HEK293T (cell line): ENCODE measurements at regions not wholly inside any gene's neighbourhood (a gene's known extent, or its start where the extent isn't known, plus 50 kb on each side); places are given as distances from the start of the nearest gene placed in this dataset.

ENCODE experiments used
- CTCF ChIA-PET: fragments of 350-600 bp; formaldehyde crosslinking; extraction: SDS; loops from one replicate; lab custom pipeline; 2021; ENCODE audit warnings: antibody characterized with exemption, inconsistent platforms; lab: Yijun Ruan, JAX
- POLR2A ChIA-PET: fragments of 350-600 bp; formaldehyde crosslinking; extraction: SDS; loops from one replicate; lab custom pipeline; 2020; ENCODE audit warnings: antibody characterized with exemption, inconsistent platforms; lab: Yijun Ruan, JAX
- DNase-seq: peaks from one replicate; pipeline ENCODE4 v3.0.0; 2012; ENCODE audit warnings: mixed read lengths; ENCODE audit errors: extremely low spot score
- ARNT ChIP-seq: fragments of 450-650 bp; IDR thresholded peaks from 2 replicates; pipeline ENCODE4 v1.6.1; 2017; ENCODE audit warnings: mild to moderate bottlenecking
- BHLHE40 ChIP-seq: fragments of 450-650 bp; IDR thresholded peaks from 2 replicates; pipeline ENCODE4 v1.6.1; 2016; ENCODE audit warnings: mild to moderate bottlenecking, moderate library complexity, borderline replicate concordance
- CTBP1 ChIP-seq: fragments of 450-650 bp; IDR thresholded peaks from 2 replicates; pipeline ENCODE4 v1.6.1; 2016; ENCODE audit warnings: borderline replicate concordance
- ELF4 ChIP-seq: fragments of 450-650 bp; IDR thresholded peaks from 2 replicates; pipeline ENCODE4 v1.6.1; 2017; ENCODE audit warnings: antibody characterized with exemption
- FOXA1 ChIP-seq: fragments of 450-650 bp; IDR thresholded peaks from 2 replicates; pipeline ENCODE4 v1.6.1; 2016; ENCODE audit warnings: mild to moderate bottlenecking
- FOXK2 ChIP-seq: fragments of 450-650 bp; IDR thresholded peaks from 2 replicates; pipeline ENCODE4 v1.6.1; 2016; ENCODE audit warnings: mild to moderate bottlenecking
- FOXM1 ChIP-seq: fragments of 450-650 bp; IDR thresholded peaks from 2 replicates; pipeline ENCODE4 v1.6.1; 2017; ENCODE audit warnings: mild to moderate bottlenecking, borderline replicate concordance
- HDGF ChIP-seq: fragments of 450-650 bp; IDR thresholded peaks from 2 replicates; pipeline ENCODE4 v1.6.1; 2017; ENCODE audit warnings: antibody characterized with exemption, borderline replicate concordance
- L3MBTL2 ChIP-seq: fragments of 450-650 bp; conservative IDR thresholded peaks from 2 replicates; pipeline ENCODE4 v1.6.1; 2016; ENCODE audit warnings: mild to moderate bottlenecking
- LEF1 ChIP-seq: fragments of 450-650 bp; IDR thresholded peaks from 2 replicates; pipeline ENCODE4 v1.6.1; 2017; ENCODE audit warnings: mild to moderate bottlenecking, borderline replicate concordance
- NFRKB ChIP-seq: fragments of 450-650 bp; IDR thresholded peaks from 2 replicates; pipeline ENCODE4 v1.6.1; 2016; ENCODE audit warnings: mild to moderate bottlenecking, moderate library complexity
- PKNOX1 ChIP-seq: fragments of 450-650 bp; IDR thresholded peaks from 2 replicates; pipeline ENCODE4 v1.6.1; 2016
- SP1 ChIP-seq: fragments of 450-650 bp; IDR thresholded peaks from 2 replicates; pipeline ENCODE4 v1.6.1; 2017
- SUZ12 ChIP-seq: fragments of 450-650 bp; IDR thresholded peaks from 2 replicates; pipeline ENCODE4 v1.6.1; 2016; ENCODE audit warnings: mild to moderate bottlenecking
- TARDBP ChIP-seq: fragments of 450-650 bp; IDR thresholded peaks from 2 replicates; pipeline ENCODE4 v1.6.1; 2016
- ZNF384 ChIP-seq: fragments of 450-650 bp; IDR thresholded peaks from 2 replicates; pipeline ENCODE4 v1.6.1; 2016

- no peak for TF ChIP-seq CTBP1
- ChIA-PET POLR2A (no interaction called here), CTCF (no interaction called here)
- no peak for DNase-seq
Measured at GRCh38 chr6:120960761-120961160, 373.5 kb downstream of the TBC1D32 start.

- POLR2A ChIA-PET: no interaction called here
- no peak for DNase-seq
- TF ChIP-seq ARNT: no peak
- no peak for TF ChIP-seq SP1
- no peak for TF ChIP-seq CTBP1
- CTCF ChIA-PET: no interaction called here
Measured at GRCh38 chr6:120954111-120954510, 380.2 kb downstream of the TBC1D32 start.

- POLR2A ChIA-PET: no interaction called here
- CTCF ChIA-PET: no interaction called here
- TF ChIP-seq ARNT (no peak), BHLHE40 (no peak), NFRKB (no peak), CTBP1 (no peak), PKNOX1 (no peak)
- no peak for DNase-seq
Measured at GRCh38 chr6:120951258-120951657, 383.0 kb downstream of the TBC1D32 start.

GRCh38 chr6:120947111-120947510 lies 387.2 kb downstream of the TBC1D32 start:
- DNase-seq: no peak
- CTCF ChIA-PET: no interaction called here
- TF ChIP-seq FOXA1: no peak
- TF ChIP-seq TARDBP: no peak
- TF ChIP-seq SP1: no peak
- no peak for TF ChIP-seq LEF1
- no peak for TF ChIP-seq ARNT
- no peak for TF ChIP-seq SUZ12
- TF ChIP-seq ELF4: no peak
- no peak for TF ChIP-seq NFRKB
- POLR2A ChIA-PET: no interaction called here

- ChIA-PET POLR2A (no interaction called here), CTCF (no interaction called here)
Measured at GRCh38 chr6:120945905-120946594, 388.2 kb downstream of the TBC1D32 start.

GRCh38 chr6:120938876-120939472 lies 395.3 kb downstream of the TBC1D32 start:
- ChIA-PET CTCF (no interaction called here), POLR2A (no interaction called here)
- no peak for DNase-seq
- TF ChIP-seq LEF1: no peak
- TF ChIP-seq FOXM1: no peak
- TF ChIP-seq NFRKB: no peak
- no peak for TF ChIP-seq HDGF
- TF ChIP-seq BHLHE40: no peak
- TF ChIP-seq ARNT: no peak
- TF ChIP-seq CTBP1: no peak
- no peak for TF ChIP-seq SP1
- TF ChIP-seq ZNF384: no peak
- no peak for TF ChIP-seq TARDBP
- TF ChIP-seq SUZ12: no peak
- no peak for TF ChIP-seq ELF4
- TF ChIP-seq FOXK2: no peak
- TF ChIP-seq PKNOX1: no peak
- no peak for TF ChIP-seq FOXA1
- TF ChIP-seq L3MBTL2: no peak

More at GRCh38 chr6:120945905-120946594, 388.2 kb downstream of the TBC1D32 start:
- TF ChIP-seq NFRKB: no peak
- no peak for TF ChIP-seq FOXK2
- TF ChIP-seq SP1: no peak
- TF ChIP-seq LEF1: no peak
- TF ChIP-seq TARDBP: no peak
- TF ChIP-seq PKNOX1: no peak
- no peak for DNase-seq

GRCh38 chr6:120938164-120938875 lies 396.0 kb downstream of the TBC1D32 start:
- CTCF ChIA-PET: no interaction called here
- TF ChIP-seq ELF4: no peak
- TF ChIP-seq ZNF384: no peak
- no peak for TF ChIP-seq SUZ12
- no peak for TF ChIP-seq FOXK2
- no peak for TF ChIP-seq NFRKB
- no peak for TF ChIP-seq SP1
- no peak for TF ChIP-seq BHLHE40
- TF ChIP-seq L3MBTL2: no peak
- TF ChIP-seq ARNT: no peak
- no peak for TF ChIP-seq HDGF
- no peak for TF ChIP-seq FOXM1
- no peak for DNase-seq
- POLR2A ChIA-PET: no interaction called here
